ENCODE measurements at regions not wholly inside any gene's neighbourhood (a gene's known extent, or its start where the extent isn't known, plus 50 kb on each side); places are given as distances from the start of the nearest gene placed in this dataset.

DNA sequence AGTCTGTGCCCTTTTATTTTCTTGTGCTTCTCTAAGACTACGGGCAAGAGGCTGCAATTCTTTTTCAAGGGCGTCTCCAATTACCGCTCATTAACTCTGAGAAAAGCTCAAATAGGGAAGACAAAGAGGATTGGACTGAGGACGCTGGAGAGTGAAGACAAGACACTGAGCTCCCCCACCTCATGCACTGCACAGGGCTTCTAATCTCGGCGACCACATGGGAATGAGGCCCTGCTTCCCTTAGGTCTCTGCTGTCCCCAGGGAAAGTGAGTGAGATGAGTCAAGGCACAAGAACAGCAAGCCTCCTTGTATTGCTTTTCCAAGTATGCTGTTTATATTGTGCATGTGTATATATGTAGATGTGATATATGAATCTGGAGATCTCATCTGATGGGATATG, 392.2 kb upstream of the CFAP20DC start:
- FAIRE-seq, result no peak

DNA sequence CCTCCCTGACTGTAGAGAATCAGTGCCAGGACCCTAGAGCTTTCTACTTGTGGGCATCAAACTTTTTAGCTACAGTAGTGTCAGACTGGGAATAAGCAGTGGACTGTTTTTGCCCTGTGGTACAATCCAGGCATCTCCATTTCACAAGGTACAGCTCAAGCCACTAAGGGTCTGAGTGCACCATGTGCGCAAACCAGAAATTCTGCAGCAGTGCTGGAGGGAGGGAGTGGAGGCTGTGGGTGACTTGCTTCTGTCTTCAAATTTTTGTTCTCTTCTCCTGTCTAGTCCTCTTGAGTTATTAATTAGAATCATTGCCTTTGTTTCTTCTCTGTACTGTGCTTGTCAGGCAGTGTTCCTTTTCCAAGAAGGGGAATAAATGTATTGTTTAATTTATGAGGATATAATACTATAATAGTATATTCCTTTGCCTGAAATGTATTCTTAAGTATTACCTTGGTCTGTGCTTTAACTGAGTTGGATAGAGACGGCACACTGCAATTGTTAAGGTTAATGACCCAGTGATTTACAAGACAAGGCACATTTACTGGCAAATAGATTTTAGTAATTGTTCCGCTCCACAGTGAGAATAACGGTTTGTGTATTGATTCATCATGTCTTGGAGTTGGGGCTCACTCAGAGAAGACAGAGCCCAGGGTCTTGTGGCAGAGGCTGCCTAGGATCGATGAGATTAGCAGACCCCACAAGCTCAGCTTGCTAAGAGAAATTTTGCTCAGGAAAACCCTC, 390.6 kb upstream of the CFAP20DC start:
- peak; percentile 94 for FAIRE-seq

DNA sequence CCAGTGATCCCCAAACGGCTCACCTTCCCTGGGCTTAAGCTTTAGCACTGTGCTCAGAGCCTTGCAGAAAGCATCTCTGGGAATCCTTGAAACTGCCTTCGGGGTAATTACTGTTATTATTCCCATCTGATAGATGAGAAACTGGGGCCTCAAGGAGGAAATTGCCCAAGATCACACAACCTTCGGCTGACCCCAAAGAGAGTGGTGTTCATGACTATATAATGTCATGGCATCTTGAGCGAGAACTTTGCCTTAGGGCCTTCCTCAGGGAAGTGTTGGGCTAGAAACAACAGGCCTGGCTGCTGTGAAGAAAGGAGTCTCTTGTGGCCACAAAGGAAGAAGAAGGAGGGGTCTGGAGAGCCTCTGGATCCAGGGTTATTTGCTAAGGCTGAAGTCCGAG, 388.7 kb upstream of the CFAP20DC start:
- FAIRE-seq, result no peak

DNA sequence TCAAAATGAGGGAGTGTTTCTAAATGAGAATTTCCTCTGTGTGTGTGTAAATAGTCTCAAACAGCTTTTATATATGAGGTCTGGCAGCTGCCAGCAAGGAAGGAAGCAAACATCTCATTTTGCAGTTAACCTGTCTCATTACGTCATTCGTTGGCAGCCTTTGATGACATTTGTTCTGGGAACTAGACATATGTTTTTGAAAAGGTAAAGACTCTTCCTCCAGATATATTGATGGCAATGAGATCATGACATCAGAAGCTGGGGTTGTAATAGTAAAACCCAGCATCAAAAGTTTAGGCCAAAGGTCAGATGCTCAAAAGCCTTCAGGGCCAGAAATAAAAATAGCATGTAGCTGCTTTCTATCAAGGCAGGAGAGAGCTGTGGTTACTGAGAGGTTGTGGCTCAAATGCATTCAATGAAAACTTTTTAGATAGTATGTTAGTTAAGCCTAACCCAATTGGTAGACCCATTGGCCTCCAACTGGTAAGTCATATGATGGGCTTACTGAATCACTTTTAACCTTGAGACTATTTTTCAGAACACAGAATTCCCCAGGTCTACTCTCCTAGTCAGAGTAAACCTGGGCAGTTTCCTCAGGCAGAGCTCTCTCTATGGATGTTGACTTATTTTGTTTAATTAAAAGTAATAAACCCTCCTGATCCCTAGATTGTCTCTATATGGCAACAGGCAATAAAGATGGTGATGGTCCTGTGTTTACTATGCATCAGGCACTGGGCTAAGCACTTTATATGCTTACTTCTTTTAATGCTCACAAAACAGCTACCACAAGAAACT, 386.5 kb upstream of the CFAP20DC start:
- peak; percentile 93 for FAIRE-seq

DNA sequence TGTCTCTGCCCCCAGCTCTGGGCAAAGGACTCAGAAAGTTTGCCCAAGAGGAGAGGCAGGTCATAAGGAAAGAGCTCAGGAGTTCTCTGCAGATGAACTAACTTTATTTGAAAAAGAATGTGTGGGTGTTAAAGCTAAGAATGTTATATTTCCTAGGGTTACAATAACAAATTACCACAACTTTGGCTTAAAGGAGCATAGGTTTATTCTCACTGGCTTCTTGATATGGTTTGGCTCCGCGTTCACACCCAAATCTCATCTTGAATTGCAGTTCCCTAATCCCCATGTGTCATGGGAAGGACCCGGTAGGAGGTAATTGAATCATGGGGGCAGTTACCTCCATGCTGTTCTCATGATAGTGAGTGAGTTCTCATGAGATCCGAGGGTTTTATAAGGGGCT, 383.7 kb upstream of the CFAP20DC start:
- no peak for FAIRE-seq

DNA sequence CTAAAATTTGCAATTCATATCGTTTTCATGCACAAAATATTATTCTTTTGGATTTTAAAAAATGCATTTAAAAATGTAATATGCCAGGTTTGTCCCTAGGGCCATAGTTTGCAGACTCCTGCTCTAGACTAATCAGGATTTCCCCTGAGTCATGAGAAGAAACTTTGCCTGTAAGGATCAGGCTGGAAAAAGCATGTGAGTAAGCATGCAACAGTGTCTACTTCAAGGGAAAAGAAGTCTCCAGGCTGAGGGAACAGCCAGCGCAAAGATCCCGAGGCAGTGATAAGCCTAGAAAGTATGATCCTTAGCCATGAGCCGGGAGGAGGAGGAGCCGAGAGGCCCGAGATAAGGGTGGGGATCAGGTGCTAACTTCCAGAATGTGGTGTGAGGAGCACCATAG, 382.8 kb upstream of the CFAP20DC start:
- FAIRE-seq, result no peak

DNA sequence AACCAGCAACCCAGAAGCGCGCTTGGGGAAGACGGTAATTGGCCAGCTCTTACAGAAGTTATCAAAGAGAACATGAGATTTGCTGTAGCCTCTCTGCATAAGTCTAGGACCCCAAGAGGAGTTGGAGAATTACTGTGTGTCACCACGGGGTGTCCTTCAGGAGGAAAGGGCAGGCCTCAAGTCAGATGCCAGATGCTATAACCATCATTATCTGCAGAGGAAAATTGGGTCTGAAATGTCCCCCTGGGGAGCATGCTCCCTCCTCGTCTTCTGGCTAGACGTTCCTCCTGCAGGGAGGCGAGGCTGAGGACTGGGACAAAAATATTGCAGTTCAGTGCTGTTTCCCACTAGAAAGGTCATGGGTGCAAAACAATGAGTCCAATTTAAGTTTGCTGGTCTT, 380.5 kb upstream of the CFAP20DC start:
- no peak for FAIRE-seq

DNA sequence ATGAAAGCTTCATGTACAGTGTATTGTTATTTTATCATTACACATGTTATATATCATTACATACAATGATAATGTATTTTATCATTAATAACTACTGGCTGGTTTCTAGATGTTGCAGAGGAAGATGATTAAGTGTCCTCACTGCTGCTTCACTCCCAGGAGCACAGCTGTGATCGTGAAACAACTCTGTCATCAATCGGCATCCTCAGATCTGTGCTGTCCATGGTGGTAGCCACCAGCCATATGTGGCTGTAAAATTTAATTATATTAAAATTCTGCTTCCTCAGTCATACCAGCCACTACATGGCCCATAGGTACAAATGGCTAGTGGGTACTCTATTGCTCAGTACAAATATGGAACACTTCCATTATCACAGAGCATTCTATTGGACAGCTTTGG, 379.4 kb upstream of the CFAP20DC start:
- no peak for FAIRE-seq

DNA sequence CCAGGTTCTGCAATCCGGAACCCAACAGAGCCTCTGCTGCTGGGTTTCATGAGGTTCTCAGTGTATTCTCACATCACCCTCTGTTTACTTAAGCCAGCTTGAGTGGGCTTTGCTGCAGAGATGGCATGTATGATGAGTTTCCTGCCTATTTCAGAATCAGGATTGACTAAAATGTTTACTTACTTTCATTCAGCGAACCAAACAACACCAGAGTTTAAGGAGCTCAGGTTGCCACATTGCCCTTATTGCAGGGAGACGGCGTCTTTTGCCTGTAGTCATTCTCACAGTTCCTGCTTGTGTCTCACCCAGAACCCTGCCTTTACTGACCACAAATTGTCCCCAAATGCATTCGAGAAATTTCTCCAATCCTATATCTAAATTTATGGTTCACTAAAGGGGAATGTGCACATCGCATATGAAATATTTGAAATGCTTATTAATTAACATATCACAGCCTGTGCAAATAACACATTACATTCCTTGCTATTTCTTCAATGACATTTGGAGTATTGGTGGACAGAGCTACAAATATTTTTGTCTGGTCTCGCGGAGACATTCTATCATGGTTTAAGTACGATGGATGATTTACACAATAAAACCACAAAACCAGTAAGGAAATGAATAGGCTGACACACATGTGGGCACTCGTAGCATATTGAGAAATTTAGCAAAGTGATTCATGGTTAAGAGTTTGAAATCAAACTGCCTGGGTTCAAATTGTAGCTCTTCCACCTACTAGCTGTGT, 377.2 kb upstream of the CFAP20DC start:
- no peak for FAIRE-seq

DNA sequence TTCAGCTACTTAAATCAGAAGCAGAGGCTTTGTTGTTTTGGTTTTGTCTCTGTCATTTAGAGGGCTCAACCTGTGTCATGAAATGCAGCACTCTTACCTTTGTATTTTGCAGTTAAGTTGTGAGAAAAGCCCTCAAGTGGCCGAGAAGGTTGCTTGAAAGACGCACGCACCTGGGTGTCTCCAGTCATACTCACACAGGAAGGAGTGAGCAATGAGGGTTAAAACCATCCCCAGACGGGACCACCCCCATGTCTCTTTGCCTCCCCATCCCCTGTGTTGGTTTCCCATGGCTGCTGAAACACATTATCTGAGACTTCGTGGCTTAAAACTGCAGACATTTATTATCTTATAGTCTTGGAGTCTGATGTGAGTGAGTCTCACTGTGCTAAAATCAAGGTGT, 376.1 kb upstream of the CFAP20DC start:
- FAIRE-seq, result no peak

DNA sequence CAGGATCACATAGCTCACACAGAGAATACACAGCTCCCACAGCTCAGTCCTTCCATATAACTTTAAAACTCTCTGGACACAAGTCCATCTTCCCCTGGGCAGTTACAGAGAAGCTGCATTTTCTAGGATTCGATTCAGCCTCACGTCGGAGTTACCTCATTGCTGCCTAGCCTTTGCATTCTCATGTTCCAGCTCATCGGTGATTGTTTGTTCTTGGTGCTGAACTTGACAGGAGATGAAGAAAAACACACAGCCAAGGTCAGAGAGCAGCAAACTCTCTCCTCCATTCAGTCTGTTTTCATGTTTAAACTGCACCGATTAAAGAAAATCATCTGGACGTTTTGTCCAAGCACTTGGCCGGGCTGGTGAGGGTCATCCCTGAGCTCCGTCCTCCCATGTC, 375.5 kb upstream of the CFAP20DC start:
- no peak for FAIRE-seq

DNA sequence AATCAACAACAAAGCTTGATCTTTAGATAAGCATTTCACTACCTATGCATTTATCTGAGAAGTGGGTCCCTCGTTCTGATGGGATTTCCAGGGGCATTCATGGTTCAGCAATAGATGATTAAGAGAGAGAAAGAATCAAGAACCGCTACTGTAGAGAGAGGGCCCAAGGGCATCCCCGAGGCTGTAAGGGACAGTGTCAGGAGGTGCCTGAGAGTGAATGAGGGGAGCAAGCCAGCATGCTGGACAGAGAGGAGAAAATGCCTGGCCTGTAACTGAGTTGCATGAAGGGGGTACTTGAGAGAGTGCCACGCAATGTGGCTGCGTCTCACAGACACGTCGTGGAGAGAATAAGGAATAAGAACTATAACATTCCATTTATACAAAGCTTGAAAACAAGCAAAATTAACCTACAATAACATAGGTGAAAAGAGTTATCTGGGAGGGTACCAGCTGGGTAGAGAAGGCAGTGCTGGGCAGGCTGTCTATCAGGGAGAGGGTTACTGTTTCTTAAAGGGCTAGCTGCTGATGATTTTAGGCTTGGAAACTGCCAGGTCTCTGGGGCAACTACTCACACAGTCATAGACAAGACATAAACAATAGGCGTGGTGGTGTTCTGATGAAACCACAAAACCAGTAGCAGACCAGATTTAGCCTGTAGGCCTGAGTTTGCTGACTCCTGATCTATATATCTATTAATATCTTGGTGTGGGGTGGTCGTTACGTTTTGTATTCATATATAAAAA, 374.6 kb upstream of the CFAP20DC start:
- no peak for FAIRE-seq

DNA sequence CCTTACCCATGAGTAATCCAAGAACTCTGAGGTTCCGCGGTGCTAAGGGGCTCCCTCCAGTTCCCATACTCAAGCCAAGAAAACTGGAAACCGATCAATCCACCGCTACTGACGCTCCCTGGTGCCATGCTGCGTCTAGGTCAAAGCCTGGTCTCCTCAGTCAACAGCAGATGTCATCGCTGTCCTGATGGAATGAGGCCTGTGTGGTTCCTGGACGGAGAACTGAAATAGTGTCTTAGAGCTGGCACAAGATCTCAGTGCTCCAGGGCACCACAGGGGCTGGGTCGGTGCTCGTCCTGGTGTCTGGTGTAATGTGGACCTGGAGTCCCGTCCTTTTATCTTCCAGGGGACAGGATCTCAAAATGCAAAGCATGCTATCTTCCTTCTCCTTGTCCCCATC, 373.9 kb upstream of the CFAP20DC start:
- no peak for FAIRE-seq

DNA sequence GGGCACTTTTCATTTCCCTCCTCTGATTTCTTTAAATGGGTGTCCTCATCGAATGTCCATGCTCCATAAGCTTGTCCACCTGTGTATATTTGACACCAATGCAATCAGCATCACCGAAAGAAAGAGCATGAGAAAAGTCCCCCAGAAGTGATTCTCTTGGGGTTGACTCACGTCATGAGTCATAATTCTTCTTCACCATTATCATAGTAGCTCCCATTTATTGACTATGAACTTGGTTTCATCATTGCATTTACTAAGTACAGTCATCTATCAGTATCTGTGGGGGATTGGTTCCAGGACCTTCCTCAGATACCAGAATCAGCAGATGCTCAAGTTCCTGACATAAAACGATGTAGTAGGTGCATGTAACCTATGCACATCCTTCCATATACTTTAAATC, 372.5 kb upstream of the CFAP20DC start:
- no peak for FAIRE-seq

DNA sequence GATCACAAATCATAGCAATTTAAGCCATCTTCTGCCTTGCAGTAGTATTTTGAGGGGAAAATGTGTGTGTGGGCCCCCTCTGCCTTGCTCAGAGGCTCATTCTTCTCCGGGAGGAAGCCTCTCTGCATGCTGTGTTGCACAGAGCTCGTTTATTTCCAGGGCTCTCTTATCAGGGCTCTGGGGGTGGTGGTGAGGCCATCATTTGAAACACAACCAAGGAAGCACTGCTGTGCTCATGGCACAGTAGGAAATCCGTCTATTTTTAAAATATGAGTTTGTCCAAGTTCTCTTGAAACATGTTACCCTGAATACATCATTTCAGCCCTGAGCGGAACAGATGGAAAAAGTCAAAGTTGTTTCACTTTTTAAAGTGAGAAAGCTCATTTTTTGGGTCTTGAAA, 369.0 kb upstream of the CFAP20DC start:
- FAIRE-seq, result no peak

DNA sequence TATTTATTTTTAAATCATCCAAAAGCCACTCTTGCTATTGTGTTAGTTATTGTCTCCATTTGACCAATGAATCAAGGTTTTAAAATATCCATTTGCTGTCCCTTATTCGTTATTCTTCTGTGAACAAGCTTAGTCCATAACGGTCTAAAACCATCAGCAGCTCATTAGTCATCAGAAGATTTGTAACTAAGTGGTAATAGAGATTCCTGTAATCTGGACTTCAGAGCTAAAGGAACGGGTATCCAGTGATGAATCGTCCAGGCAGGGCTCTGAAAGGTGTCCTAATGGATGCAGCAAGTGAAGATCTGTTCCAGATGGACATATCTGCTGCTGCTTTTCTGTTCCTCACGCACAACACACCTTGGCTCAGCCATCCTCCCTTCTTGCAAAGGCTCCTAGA, 362.7 kb upstream of the CFAP20DC start:
- FAIRE-seq, result no peak

DNA sequence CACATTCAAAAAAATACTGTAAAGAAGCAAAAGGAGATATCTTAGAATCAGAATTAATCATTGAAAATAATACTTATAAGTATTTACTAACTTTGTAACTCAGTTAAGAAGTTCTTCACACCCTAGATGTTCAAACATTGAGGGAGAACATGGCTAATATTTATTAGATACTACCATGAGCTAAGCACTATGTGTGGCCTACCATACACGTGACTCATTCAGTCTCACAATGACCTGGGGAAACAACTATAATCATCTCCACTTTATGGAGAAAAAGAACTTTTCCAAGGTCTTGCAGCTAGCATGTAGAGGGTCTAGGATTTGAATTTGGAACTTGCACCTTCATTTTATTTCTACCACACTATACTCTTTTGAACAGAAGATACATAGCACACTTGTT, 361.9 kb upstream of the CFAP20DC start:
- no peak for FAIRE-seq

DNA sequence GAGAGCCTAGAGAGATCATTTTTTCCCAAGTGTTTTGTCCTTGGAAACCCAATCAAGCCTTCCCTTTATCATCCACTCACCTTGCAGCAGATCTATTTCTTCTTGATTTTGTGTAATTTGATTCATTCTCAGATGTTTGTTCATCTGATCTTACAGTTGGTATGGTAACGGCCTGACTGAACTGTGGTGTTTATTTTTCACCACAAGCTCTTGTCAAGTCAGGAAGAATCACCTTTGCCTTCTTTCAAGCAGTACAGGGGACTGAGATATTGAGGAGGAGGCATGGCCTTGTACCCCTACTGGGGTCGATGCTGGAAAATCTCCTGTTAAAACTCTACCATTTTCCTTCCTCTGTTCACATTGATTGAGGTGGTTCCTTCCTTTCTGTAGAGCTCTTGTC, 361.4 kb upstream of the CFAP20DC start:
- no peak for FAIRE-seq

DNA sequence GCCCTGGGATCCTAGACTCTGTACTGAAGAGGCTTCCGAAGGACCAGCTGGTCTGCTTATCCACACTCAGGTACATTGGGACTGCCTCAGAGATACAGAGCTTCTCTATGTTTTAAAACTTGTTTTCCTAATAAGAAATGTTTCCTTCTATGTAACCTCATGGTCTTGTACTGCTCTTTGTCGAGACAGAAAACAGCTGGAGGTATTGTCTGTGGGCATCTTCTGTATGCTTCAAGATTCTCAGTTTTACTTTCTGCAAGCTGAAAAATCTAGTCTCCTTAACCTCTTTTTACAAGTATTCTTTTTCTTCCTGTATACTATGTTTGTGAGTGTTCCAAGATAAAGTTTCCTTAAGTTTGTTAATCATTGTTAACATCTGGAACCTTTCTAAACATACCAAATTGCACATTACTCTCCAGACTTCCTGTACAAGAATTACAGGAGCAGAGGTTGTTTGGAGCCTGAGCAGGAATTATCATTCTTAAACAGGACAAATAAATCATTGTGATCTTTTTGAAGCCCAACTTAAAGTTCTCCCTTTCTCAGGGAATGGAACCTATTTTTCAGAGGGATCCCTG, 358.3 kb upstream of the CFAP20DC start:
- no peak for FAIRE-seq

DNA sequence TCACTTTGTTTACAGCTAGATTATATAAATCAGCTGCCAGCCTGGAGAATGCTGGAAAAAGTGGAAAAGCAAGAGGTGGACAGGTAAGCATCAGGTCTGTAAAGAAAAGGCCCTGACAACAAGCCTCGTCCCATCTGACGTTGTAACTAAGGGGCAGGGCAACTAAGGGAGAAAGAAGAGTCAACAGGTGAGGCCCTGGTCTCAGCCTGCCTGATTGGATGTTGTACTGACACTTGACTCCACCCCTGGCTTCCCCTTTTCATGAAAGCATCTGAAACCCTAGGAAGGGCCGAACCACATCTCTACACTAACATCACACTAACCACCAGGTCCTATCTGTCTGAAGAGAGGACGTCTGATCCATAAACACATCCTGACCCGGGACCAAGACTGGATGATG, 357.6 kb upstream of the CFAP20DC start:
- no peak for FAIRE-seq

DNA sequence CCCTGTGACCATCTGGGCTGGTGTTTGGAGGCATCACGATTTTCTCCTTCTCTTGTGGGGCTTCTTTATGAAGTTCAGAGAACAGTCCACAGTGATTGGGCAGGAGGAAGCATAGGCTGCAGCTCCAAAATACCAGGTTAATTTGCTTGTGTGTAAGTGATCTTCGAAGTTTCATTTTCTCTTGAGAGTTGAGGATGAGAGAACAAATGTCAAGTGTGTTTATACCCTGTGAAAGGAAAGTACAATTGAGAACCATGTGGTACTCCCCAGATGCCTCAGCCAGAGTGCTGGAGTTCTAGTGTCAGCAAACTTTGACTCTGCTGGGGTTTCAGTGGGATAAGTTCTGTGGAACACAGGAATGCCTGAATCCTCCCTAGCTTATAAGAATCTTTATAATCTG, 357.1 kb upstream of the CFAP20DC start:
- FAIRE-seq, result no peak

DNA sequence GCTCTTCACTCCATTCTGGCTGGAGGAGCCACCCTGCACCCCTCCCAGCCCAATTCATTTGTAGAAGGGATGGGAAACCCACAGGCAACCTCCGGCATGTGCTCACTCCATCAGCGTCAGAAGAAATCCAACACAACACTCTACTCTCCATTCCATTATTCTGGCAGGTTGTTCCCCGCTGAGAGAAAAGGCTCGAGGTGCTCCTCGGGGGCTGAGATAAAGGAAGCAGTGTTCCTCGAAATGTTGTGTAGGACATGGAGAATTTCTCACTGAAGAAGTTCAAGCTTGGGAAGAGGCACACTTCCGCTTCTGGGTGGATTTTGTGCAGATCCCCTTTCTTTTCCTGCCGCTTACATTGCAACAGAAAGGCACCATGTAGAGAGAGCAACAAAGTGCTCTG, 355.0 kb upstream of the CFAP20DC start:
- no peak for FAIRE-seq

DNA sequence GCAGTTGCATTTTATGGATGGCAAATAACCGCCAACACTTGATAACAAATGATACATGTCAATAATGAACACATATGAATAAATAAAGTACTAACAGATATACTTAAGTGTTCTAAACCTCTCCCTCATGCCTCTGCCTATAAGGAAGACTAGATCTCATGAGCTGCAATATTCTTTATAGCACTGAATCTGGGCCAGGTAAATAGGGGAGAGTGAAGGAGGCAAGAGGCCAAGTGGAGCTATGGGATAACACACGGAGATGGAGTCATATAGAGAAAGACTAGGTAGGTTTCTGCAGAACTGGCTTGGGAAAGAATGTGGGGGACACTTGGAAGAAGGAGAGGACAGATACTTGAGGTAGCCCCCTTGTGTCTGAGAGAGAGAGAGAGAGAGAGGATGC, 354.2 kb upstream of the CFAP20DC start:
- FAIRE-seq, result no peak
